Prostate gland (tissue), 2 donors: ENCODE measurements at regions not wholly inside any gene's neighbourhood (a gene's known extent, or its start where the extent isn't known, plus 50 kb on each side); places are given as distances from the start of the nearest gene placed in this dataset.

Experiments
- POLR2A ChIP-seq: fragments of 450-650 bp; IDR thresholded peaks from one replicate; pipeline ENCODE4 v1.6.1; 2016; ENCODE audit warnings: antibody characterized with exemption, mild to moderate bottlenecking
- TF ChIP-seq, protein P1 (sequence below), 4 experiments: fragments of 200-600 bp in 2 of 4; fragments of 450-650 bp in 2 of 4; sonication (generic) in 2 of 4; IDR thresholded peaks; 1 replicate in 3 of 4; 2 replicates in 1 of 4; pipeline ENCODE4 v1.5.1; 2016 to 2019; ENCODE audit warnings: antibody characterized with exemption in 4 of 4, mild to moderate bottlenecking in 2 of 4, moderate library complexity in 2 of 4

DNA sequence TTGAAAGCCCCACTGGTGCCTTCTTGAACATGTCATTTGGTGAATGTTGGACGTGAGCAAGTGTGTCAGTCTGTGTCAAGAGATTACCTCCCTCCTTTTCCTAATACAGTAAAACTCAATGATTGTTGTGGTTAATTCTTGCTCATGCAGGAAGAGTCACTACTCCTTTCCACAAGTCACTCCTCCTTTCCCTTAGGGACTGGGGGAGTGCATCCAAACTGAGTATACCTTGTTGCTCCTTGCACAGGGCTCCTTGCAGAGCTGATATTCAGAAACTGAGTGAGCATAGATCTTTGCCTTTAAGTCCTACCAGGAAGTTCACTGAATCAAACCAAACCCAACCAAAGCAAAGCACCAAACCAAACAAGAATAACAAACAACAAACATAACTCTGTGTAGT, 63.9 kb downstream of the GPR50 start:
- TF ChIP-seq, protein P1, sequence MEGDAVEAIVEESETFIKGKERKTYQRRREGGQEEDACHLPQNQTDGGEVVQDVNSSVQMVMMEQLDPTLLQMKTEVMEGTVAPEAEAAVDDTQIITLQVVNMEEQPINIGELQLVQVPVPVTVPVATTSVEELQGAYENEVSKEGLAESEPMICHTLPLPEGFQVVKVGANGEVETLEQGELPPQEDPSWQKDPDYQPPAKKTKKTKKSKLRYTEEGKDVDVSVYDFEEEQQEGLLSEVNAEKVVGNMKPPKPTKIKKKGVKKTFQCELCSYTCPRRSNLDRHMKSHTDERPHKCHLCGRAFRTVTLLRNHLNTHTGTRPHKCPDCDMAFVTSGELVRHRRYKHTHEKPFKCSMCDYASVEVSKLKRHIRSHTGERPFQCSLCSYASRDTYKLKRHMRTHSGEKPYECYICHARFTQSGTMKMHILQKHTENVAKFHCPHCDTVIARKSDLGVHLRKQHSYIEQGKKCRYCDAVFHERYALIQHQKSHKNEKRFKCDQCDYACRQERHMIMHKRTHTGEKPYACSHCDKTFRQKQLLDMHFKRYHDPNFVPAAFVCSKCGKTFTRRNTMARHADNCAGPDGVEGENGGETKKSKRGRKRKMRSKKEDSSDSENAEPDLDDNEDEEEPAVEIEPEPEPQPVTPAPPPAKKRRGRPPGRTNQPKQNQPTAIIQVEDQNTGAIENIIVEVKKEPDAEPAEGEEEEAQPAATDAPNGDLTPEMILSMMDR (IDR thresholded peaks at IDR 0.05) = no peak
- no peak for TF ChIP-seq POLR2A
